B cell (primary cell): ENCODE measurements at regions not wholly inside any gene's neighbourhood (a gene's known extent, or its start where the extent isn't known, plus 50 kb on each side); places are given as distances from the start of the nearest gene placed in this dataset.

Source experiments
- ATAC-seq: fragments of 200-7000 bp; cut with Tn5 transposase; one replicate; pipeline ENCODE4 v1.10.0; 2021; ENCODE audit warnings: low read depth, mild to moderate bottlenecking, moderate number of reproducible peaks, moderate library complexity
- CTCF ChIA-PET: fragments of 350-600 bp; sonication (Branson Sonifier 250); formaldehyde crosslinking; loops from one replicate; lab custom pipeline; 2021; ENCODE audit warnings: antibody characterized with exemption, inconsistent platforms; lab: Charles Lee
- POLR2A ChIA-PET: fragments of 350-600 bp; sonication (Branson Sonifier 250); formaldehyde crosslinking; loops from one replicate; lab custom pipeline; 2021; ENCODE audit warnings: antibody characterized with exemption; lab: Charles Lee
- DNase-seq: peaks from one replicate; pipeline ENCODE4 v3.0.0; 2013
- H2AFZ ChIP-seq: 2 replicates; pipeline ENCODE4 v1.6.1; 2012; ENCODE audit warnings: mild to moderate bottlenecking, low read depth, low read length; ENCODE audit not compliant: insufficient read depth, poor library complexity, severe bottlenecking
- H3K27ac ChIP-seq, 2 donors: 1 replicate in 1 of 2; 2 replicates in 1 of 2; pipeline ENCODE4 v1.5.1; 2012 to 2013; ENCODE audit warnings: low read length in 2 of 2, mild to moderate bottlenecking in 2 of 2, moderate library complexity in 1 of 2
- H3K27me3 ChIP-seq, 4 experiments: fragments of 200-600 bp in 1 of 4; sonication (generic) in 1 of 4; replicated peaks in 1 of 4; 1 replicate in 2 of 4; 2 replicates in 2 of 4; pipeline versions ENCODE4 v1.6.1 to v1.7.0; 2013 to 2016; ENCODE audit warnings: low read length in 3 of 4, mild to moderate bottlenecking in 2 of 4, mixed read lengths in 1 of 4, moderate library complexity in 1 of 4; ENCODE audit not compliant: insufficient read depth in 4 of 4, control insufficient read depth in 3 of 4; ENCODE audit errors: control extremely low read depth in 1 of 4
- H3K36me3 ChIP-seq, 2 experiments: replicated peaks in 1 of 2; 1 replicate in 1 of 2; 2 replicates in 1 of 2; pipeline versions ENCODE4 v1.6.1 to v1.7.1; 2013; ENCODE audit warnings: low read length in 1 of 2; ENCODE audit not compliant: insufficient read depth in 2 of 2, control insufficient read depth in 1 of 2; ENCODE audit errors: control extremely low read depth in 1 of 2, extremely low read depth in 1 of 2
- H3K4me1 ChIP-seq, 2 donors: fragments of 200-600 bp in 1 of 2; sonication (generic) in 1 of 2; 1 replicate in 1 of 2; 2 replicates in 1 of 2; pipeline versions ENCODE4 v1.5.1 to v1.6.1; 2013 to 2017; ENCODE audit warnings: low read length in 2 of 2; ENCODE audit not compliant: control insufficient read depth in 2 of 2, insufficient read depth in 2 of 2
- H3K4me2 ChIP-seq: replicated peaks from 2 replicates; pipeline ENCODE3; 2012; ENCODE audit warnings: mild to moderate bottlenecking, low read depth, low read length; ENCODE audit not compliant: poor library complexity, severe bottlenecking
- H3K4me3 ChIP-seq, 5 experiments: fragments of 200-600 bp in 1 of 5; sonication (generic) in 1 of 5; 1 replicate in 3 of 5; 2 replicates in 2 of 5; pipeline versions ENCODE4 v1.5.1 to v1.7.0; 2011 to 2016; ENCODE audit warnings: low read length in 4 of 5, mild to moderate bottlenecking in 4 of 5, low read depth in 2 of 5, control low read depth in 1 of 5, moderate library complexity in 1 of 5; ENCODE audit not compliant: insufficient read depth in 1 of 5; ENCODE audit errors: control extremely low read depth in 1 of 5, extremely low read depth in 1 of 5
- H3K79me2 ChIP-seq: fragments of 200-600 bp; sonication (generic); one replicate; pipeline ENCODE4 v1.6.0; 2016; ENCODE audit warnings: low read length; ENCODE audit not compliant: control insufficient read depth, insufficient read depth
- H3K9ac ChIP-seq: fragments of 200-600 bp; sonication (generic); 2 replicates; pipeline ENCODE4 v1.6.1; 2017; ENCODE audit warnings: mild to moderate bottlenecking, low read length, moderate library complexity
- H3K9me3 ChIP-seq, 3 donors: one replicate each; pipeline versions ENCODE4 v1.6.1 to v1.7.1; 2013; ENCODE audit warnings: low read length in 2 of 3; ENCODE audit not compliant: control insufficient read depth in 2 of 3, insufficient read depth in 1 of 3; ENCODE audit errors: control extremely low read depth in 1 of 3
- H4K20me1 ChIP-seq: 2 replicates; pipeline ENCODE4 v1.6.0; 2012; ENCODE audit warnings: mild to moderate bottlenecking, low read length; ENCODE audit not compliant: insufficient read depth, control insufficient read depth, poor library complexity, severe bottlenecking
- H3K27ac Mint-ChIP-seq: one replicate; pipeline ENCODE4 v1.8.0; 2021; ENCODE audit warnings: mixed read lengths
- H3K27me3 Mint-ChIP-seq: one replicate; pipeline ENCODE4 v1.8.0; 2021; ENCODE audit warnings: mixed read lengths
- H3K4me1 Mint-ChIP-seq: one replicate; pipeline ENCODE4 v1.8.0; 2021; ENCODE audit warnings: mixed read lengths
- H3K4me3 Mint-ChIP-seq: one replicate; pipeline ENCODE4 v1.8.0; 2021; ENCODE audit warnings: mixed read lengths
- H3K9me3 Mint-ChIP-seq: one replicate; pipeline ENCODE4 v1.8.0; 2022; ENCODE audit warnings: mixed read lengths; ENCODE audit not compliant: insufficient read depth
- CTCF ChIP-seq: fragments of 200-600 bp; IDR thresholded peaks from one replicate; pipeline ENCODE4 v1.8.0; 2022; ENCODE audit warnings: antibody characterized with exemption, mild to moderate bottlenecking
- EZH2 ChIP-seq: IDR thresholded peaks from 2 replicates; pipeline ENCODE4 v1.6.1; 2012; ENCODE audit warnings: borderline replicate concordance, low read depth, mild to moderate bottlenecking, moderate library complexity, low read length; ENCODE audit not compliant: insufficient read depth, poor library complexity, severe bottlenecking
- WGBS: methylation state at CpG from one replicate; pipeline ENCODE4 v1.1.5; 2013; ENCODE audit warnings: missing lambda C conversion rate; ENCODE audit not compliant: insufficient coverage; 5-methylcytosine and 5-hydroxymethylcytosine counted together
- intact Hi-C: fragments of 100-400 bp; cut with micrococcal nuclease; formaldehyde crosslinking; loops from one replicate; pipeline ENCODE4 v1.10.0; 2022

DNA sequence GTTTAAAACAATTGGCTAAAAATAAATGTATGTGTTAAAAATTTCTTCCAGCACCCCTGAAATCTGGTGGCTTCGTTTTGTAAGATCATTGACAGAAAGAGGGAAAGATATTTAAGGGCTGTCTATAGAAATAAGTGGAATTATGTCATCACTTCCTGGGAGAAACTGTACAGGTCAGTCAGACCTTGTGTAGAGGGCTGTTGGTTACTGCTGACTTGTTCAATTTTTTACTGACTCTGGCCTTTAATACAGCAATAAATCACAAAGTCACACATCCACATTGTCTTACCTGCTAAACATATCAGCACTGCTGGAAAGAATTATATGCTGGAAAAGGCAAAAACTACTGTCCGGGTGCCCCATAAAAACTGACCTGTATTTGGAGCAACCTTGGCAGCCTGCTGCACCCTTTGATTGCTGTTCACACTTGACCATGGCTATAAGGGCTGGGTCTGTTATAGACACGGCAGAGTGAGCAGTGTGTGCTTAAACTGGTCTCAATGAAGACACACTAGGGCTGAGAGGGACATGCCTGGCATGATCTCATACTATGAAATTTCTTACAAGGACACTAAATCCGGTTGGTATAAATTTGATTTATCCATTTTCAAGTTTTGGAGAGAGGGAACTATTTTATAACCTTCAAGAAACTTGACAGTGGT, 162.1 kb downstream of the NHLRC3 start:
- H3K27ac ChIP-seq: no peak overlapping the region
- no peaks in the 10 kb centered on the region for H3K27me3 ChIP-seq
- H3K4me1 ChIP-seq: no peaks in the 10 kb centered on the region
- POLR2A ChIA-PET: no interaction called here
- no peaks in the 10 kb centered on the region for H4K20me1 ChIP-seq
- H2AFZ ChIP-seq: no peak overlapping the region
- TF ChIP-seq CTCF: no peak
- no peak for TF ChIP-seq EZH2
- Mint-ChIP-seq H3K27ac (no peak overlapping the region), H3K9me3 (no peaks in the 10 kb centered on the region), H3K4me1 (no peaks in the 10 kb centered on the region), H3K27me3 (no peaks in the 10 kb centered on the region), H3K4me3 (no peak overlapping the region)
- no peak overlapping the region for H3K4me3 ChIP-seq
- intact Hi-C loops: no loop called here
- H3K36me3 ChIP-seq: no peaks in the 10 kb centered on the region
- WGBS: 77% methylated on average over 2 of the region's 4 CpGs
- no peak for ATAC-seq
- no peaks in the 10 kb centered on the region for H3K79me2 ChIP-seq
- H3K4me2 ChIP-seq: no peak overlapping the region
- H3K9ac ChIP-seq: no peak overlapping the region
- CTCF ChIA-PET: no interaction called here
- no peak for DNase-seq
- H3K9me3 ChIP-seq: no peaks in the 10 kb centered on the region

GRCh38 chr13:39201180-39201579, 162.9 kb downstream of the NHLRC3 start:
- Histone ChIP-seq H3K36me3 (no peaks in the 10 kb centered on the region), H3K4me3 (no peak overlapping the region), H3K4me1 (no peaks in the 10 kb centered on the region), H3K4me2 (no peak overlapping the region), H3K27ac (no peak overlapping the region), H4K20me1 (no peaks in the 10 kb centered on the region), H3K79me2 (no peaks in the 10 kb centered on the region), H3K9ac (no peak overlapping the region), H2AFZ (no peak overlapping the region), H3K9me3 (no peaks in the 10 kb centered on the region), H3K27me3 (no peaks in the 10 kb centered on the region)
- H3K9me3 Mint-ChIP-seq: no peaks in the 10 kb centered on the region
- intact Hi-C loops: no loop called here
- no peaks in the 10 kb centered on the region for H3K4me1 Mint-ChIP-seq
- ChIA-PET POLR2A (no interaction called here), CTCF (no interaction called here)
- no peak overlapping the region for H3K27ac Mint-ChIP-seq
- DNase-seq (no peak), ATAC-seq (no peak)
- H3K4me3 Mint-ChIP-seq: no peak overlapping the region
- H3K27me3 Mint-ChIP-seq: no peaks in the 10 kb centered on the region
- WGBS: 94% methylated on average over 3 of the region's 4 CpGs
- TF ChIP-seq EZH2 (no peak), CTCF (no peak)
